ENCODE measurements at regions not wholly inside any gene's neighbourhood (a gene's known extent, or its start where the extent isn't known, plus 50 kb on each side); places are given as distances from the start of the nearest gene placed in this dataset.
"Not testable (repeated sequence)": the region's sequence is repeated elsewhere in the genome, so short reads cannot be mapped to it uniquely, and the experiment has no call there.

- no peak for DNase-seq
Measured at GRCh38 chr4:25981749-25982148, 67.7 kb downstream of the SMIM20 start.

GRCh38 chr4:25982962-25983361 lies 68.9 kb downstream of the SMIM20 start:
- no peak for DNase-seq

GRCh38 chr4:25984266-25984665 lies 70.2 kb downstream of the SMIM20 start:
- no peak for DNase-seq

GRCh38 chr4:25984796-25985195 lies 70.8 kb downstream of the SMIM20 start:
- no peak for DNase-seq

- DNase-seq = no peak
Measured at GRCh38 chr4:25986807-25987206, 72.8 kb downstream of the SMIM20 start.

- DNase-seq = no peak
Measured at GRCh38 chr4:25991340-25991739, 77.3 kb downstream of the SMIM20 start.

GRCh38 chr4:25993395-25994185 lies 79.6 kb downstream of the SMIM20 start:
- peak in 1 of 3 donors; percentile 49 for DNase-seq

GRCh38 chr4:25994577-25994976 lies 80.6 kb downstream of the SMIM20 start:
- DNase-seq = not testable (repeated sequence)

- DNase-seq = no peak
Measured at GRCh38 chr4:26000274-26000950, 86.4 kb downstream of the SMIM20 start.

GRCh38 chr4:26001413-26001812 lies 87.4 kb downstream of the SMIM20 start:
- DNase-seq = no peak

- no peak for DNase-seq
Measured at GRCh38 chr4:26001816-26002215, 87.8 kb downstream of the SMIM20 start.

GRCh38 chr4:26003056-26003455 lies 89.0 kb downstream of the SMIM20 start:
- DNase-seq = no peak

GRCh38 chr4:26004290-26004689 lies 90.3 kb downstream of the SMIM20 start:
- DNase-seq = no peak

GRCh38 chr4:26005764-26006163 lies 91.7 kb downstream of the SMIM20 start:
- no peak for DNase-seq

GRCh38 chr4:26008737-26009136 lies 94.7 kb downstream of the SMIM20 start:
- DNase-seq = no peak

GRCh38 chr4:26009502-26009901 lies 95.5 kb downstream of the SMIM20 start:
- no peak for DNase-seq

- DNase-seq = no peak
Measured at GRCh38 chr4:26010304-26010703, 96.3 kb downstream of the SMIM20 start.

GRCh38 chr4:26013629-26014028 lies 99.6 kb downstream of the SMIM20 start:
- no peak for DNase-seq

GRCh38 chr4:26015133-26015651 lies 101.2 kb downstream of the SMIM20 start:
- DNase-seq = peak; percentile 76 to 93 (median 80)

- no peak for DNase-seq
Measured at GRCh38 chr4:26015906-26016305, 101.9 kb downstream of the SMIM20 start.

GRCh38 chr4:26017531-26017930 lies 103.5 kb downstream of the SMIM20 start:
- no peak for DNase-seq

GRCh38 chr4:26017961-26018700 lies 104.1 kb downstream of the SMIM20 start:
- DNase-seq = peak in 1 of 3 donors; percentile 34

Data from muscle of back (tissue), 3 donors.